ENCODE measurements at regions not wholly inside any gene's neighbourhood (a gene's known extent, or its start where the extent isn't known, plus 50 kb on each side); places are given as distances from the start of the nearest gene placed in this dataset.

DNA sequence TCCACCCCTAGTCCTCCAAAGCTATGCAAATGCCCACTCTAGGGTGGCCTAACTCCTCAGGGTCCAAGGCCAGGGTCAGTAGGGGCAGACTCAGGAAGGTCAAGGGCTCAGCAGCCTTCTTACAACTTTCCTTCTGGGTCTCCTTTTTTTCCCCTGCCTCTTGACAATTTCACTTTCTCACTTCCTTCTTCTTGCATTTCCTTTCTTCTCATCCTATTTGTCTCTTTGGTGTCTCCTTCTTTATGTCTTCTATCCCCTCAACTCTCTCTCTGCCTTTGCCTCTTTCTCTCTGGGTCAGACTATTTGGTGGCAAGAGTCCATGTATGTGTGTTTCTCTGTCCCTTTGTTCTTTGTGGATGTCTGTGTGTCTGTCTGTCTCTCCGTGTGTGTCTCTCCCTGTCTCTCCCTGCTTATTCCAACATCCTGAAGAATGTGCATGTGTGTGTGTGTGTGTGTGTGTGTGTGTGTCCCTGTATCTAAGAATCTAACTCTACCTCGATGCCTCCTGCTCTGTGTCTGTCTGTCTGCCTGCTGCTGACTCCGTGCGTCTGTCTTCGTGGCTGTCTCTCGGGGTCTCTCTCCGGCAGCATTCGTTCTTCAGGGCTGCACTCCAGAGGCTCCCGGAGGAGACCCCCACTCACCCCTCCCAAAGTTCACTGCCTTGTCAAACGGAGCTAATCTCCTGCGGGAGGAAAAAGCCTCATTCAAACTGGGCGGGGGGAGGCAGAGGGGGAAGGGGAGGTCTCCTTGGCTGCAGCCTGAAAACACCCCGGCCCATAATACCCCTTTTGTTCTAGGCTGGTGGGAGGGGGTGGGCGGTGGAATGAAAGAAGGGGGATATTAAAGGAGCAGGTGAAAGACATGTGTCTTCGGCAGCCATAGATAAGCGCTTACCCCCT lies 51.7 kb upstream of the FOXP4 start:
- TF ChIP-seq, protein P1, sequence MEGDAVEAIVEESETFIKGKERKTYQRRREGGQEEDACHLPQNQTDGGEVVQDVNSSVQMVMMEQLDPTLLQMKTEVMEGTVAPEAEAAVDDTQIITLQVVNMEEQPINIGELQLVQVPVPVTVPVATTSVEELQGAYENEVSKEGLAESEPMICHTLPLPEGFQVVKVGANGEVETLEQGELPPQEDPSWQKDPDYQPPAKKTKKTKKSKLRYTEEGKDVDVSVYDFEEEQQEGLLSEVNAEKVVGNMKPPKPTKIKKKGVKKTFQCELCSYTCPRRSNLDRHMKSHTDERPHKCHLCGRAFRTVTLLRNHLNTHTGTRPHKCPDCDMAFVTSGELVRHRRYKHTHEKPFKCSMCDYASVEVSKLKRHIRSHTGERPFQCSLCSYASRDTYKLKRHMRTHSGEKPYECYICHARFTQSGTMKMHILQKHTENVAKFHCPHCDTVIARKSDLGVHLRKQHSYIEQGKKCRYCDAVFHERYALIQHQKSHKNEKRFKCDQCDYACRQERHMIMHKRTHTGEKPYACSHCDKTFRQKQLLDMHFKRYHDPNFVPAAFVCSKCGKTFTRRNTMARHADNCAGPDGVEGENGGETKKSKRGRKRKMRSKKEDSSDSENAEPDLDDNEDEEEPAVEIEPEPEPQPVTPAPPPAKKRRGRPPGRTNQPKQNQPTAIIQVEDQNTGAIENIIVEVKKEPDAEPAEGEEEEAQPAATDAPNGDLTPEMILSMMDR (IDR thresholded peaks at IDR 0.05; ENCODE audit: low read depth, low read length, poor library complexity, severe bottlenecking) = no peak
- no peak for TF ChIP-seq EZH2phosphoT487 (IDR thresholded peaks at IDR 0.05; ENCODE audit: borderline replicate concordance, low read length)

All from DOHH2 (cell line).